Activated T-helper 1 cell treated with Interleukin-2 at 50 U/mL for 16 hours (primary cell): ENCODE measurements at regions not wholly inside any gene's neighbourhood (a gene's known extent, or its start where the extent isn't known, plus 50 kb on each side); places are given as distances from the start of the nearest gene placed in this dataset.

Experiments used
- DNase-seq: peaks from one replicate; pipeline ENCODE4 v3.0.0-alpha.2; 2020; ENCODE audit warnings: low read depth

DNA sequence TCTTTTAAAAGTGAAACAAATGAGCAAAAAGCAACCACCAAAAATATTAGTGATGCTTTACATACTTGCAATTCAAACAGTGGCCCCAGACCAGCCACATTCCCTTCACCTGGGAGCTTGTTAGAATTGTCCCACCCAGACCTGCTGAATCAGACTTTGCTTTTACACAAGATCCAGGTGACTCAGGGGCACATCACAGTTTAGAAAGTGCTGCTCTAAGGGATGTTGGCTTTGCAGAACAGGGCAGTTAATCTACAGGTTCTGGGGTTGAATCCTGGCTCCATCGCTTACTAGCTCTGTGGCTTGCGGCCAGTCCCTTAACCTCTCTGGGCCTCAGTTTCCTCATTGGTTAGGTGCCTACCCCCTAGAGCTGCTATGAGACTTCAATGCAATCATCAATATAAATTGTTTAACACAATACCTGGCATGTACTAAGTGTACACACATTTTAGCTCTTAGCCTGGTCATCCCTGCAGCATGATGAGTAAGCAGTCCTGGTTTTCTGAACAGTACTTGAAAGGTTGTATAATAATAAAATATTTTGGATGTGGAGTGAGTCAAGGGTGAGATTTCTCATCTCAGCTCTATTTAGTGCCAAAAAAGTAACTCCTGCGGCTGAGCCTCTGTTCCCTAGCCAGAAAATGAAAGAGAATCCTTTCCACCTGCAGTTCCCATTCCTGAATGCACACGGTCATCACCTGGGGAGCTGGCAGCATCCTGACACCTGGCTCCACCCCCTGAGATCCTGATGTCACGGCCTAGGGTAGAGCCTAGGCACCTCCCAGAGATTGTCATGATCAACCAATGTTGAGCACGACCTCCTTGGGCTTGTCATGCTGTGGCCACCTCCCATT, 162.7 kb downstream of the ANKRD60 start:
- no peak for DNase-seq

DNA sequence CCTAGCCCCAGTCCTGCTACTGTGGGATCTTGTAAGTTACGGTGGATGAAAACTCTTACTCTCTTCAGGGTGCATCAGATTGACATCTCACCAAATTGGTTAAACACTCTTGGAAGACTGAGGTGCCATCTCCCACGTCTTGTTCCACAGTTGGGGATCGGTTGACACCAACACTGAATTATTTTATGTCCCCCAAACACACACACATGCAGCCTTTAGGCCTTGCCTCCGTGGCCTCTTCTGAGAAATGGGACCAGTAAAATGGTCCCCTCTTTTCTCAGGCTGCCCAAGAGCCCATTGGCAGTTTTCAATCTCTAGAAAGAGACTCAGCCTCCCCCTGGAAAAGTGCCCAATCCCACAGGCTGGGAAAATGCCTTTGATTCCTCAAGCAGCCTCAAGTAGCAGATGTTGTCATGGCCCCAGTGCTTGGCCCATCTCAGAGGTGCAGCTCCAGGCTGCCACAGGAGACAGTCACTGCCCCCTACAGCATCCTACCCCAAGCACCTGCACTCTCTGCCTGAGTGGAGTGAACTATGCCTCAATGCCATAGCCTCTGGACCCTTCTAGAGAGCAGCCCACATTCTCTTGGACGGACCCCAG, 163.9 kb downstream of the ANKRD60 start:
- DNase-seq: no peak

GRCh38 chr20:58059260-58059544, 169.3 kb downstream of the ANKRD60 start:
- DNase-seq: no peak

DNA sequence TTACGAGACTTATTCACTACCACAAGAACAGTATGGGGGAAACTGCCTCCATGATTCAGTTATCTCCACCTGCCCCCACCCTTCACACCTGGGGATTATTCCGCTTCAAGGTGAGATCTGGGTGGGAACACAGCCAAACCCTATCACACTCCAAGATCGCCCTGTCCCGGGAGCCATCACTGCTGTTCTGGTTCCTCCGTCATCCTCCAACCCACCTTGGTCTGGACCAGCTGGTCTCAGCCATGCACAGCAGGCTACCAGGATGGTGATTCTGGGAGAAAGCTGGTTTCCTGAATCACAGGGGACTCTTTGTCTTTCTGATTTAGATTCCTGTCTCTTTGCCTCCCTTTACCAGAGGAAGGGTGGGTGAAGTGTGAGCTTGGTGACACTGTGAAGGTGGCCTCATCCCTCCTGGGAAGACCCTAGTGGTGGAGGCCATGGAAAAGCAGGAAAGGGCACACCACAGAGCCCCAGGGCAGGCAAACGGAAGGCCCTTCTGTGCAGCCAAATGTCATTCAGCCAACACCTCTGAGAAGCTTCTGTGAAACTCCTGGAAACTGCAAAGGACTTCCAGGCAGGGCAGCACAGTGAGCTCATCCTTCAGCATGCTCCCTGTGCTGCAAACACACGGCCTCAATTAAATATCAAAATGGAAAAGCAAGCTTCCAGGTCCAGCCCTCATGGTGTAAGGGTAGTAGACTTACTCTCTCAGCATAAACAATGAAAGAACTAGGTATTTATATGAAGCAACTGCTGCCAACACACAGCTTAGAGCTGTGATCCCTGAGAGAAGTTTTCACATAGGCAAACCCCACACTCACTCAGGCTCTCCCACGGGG, 169.8 kb downstream of the ANKRD60 start:
- no peak for DNase-seq

DNA sequence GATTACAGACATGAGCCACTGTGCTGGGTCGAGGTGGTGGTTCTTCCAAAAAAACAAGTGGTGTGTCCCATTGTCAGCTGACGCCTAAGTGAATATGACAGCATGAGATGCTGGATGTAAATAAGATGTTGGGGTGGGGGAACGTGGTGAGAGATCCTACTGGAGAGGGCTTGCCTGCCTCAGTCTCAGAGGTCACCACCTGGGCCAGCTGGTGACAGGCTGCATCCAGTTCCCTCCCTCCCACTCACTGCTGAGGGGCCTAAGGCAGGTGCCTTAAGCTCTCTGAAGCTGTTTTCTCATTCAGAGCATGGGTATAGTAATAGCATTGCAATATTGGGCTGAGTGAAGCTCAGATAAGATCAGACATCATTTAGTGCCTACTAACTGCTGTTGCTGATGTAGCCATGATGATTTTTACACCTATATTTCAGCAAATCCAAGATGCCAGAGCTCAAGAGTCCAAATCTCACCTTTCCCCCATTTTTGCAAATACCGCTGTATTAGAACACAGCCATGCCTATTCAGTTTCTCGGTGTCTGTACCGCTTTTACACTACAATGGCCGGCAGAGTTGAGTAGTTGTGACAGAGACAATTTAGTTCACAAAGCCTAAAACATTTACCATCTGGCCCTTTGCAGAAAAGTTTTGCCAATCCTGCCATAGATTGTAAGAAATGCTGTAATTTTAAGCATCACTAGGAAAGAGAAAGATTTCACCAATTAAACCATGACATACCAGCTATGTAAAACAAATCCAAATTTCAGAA, 171.3 kb downstream of the ANKRD60 start:
- no peak for DNase-seq

DNA sequence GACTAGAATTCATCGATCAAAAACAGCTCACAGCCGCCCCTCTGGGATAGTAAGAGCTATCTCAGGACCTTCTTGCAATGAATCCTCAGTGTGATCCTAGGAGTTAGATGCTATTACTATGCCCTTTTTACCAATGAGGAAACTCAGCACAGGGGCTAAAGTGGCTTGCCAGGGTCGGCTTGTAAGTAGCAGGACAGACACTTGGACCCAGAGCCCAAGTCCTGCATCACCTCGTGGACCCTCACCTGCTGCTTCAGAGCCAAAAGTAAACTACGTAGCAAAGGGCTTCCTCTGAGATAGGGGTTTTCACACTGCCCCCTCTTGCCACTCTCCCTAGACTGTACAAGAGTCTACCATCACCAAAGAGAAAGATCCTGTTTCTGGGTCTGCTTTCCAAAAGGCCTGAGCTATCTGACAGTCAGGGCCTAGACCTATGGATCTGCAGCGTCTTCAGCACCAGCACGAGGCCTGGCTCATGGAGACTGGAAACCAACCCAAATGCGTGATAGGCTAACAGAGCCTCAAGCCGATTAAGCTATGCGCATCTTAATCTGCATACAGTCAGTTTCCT, 172.3 kb downstream of the ANKRD60 start:
- no peak for DNase-seq

- no peak for DNase-seq
Observed at GRCh38 chr20:58054780-58055373, 173.6 kb downstream of the ANKRD60 start.

DNA sequence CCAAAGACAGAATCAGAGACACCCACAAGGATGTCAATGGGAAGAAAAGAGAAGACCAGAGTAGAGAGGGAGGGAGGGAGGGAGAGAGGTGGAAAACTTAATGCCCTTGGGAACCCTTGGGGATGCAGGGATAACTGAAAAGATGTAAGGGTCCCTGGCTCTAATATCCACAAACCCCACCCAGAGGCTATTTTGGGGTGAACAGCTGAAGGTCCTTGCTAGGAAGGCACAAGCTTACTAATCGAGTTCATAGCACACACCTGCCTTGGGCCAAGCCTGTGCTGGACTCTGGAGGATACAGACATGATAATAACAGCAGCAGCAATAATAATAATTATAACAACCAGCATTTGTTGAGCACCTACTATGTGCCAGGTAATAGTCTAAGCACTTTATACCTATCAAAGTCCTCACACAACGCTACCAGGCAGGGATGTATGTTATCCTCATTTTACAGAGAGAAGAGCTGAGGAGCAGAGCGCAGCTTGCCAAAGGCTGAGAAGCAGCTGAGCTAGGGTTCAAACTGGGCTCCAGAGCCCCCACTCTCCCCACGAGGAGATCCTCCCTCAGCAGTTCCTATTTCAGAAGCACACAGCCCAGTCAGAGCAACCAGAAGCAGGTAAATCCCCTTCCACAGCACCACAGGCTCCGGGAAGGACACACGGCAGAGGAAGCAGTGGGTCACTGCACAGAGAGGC, 174.2 kb downstream of the ANKRD60 start:
- DNase-seq: no peak

DNA sequence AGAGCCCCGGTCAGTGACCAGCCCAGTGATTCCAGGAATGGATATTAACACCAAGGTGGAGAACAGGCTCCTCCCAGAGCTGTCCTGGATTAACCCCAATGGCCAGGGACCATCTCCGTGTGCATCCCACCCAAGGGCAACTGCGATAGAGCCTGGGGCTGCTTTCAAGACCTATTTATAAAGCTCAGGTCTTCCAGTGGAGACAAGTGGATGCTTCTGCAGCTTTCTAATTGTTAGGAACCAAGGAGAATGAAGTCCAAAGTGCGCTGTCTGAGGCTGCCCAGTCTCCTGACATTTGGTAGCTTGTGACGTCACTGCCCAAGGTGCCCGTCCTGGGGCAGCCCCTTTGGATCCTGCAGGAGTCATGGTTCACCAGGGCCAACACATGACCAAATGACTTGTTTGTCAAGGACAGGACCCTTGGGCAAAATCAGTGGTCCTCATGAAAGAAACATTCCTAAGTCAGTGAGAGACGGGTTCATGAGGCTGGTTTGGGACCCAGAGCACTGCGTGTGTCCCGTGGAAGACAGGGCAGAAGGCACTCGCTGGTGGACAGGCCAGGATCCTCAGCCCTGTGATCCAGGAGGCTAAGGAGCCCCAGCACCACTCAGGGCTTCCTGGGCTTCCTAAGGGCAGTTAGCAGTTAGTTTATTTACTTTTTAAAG, 174.9 kb downstream of the ANKRD60 start:
- no peak for DNase-seq

- no peak for DNase-seq
Observed at GRCh38 chr20:58051367-58051766, 177.1 kb downstream of the ANKRD60 start.

GRCh38 chr20:58048096-58048702, 180.3 kb downstream of the ANKRD60 start:
- no peak for DNase-seq

- no peak for DNase-seq
Observed at GRCh38 chr20:58046311-58046710, 182.1 kb downstream of the ANKRD60 start.

GRCh38 chr20:58045579-58045978, 182.9 kb downstream of the ANKRD60 start:
- no peak for DNase-seq

GRCh38 chr20:58044931-58045555, 183.4 kb downstream of the ANKRD60 start:
- no peak for DNase-seq

DNA sequence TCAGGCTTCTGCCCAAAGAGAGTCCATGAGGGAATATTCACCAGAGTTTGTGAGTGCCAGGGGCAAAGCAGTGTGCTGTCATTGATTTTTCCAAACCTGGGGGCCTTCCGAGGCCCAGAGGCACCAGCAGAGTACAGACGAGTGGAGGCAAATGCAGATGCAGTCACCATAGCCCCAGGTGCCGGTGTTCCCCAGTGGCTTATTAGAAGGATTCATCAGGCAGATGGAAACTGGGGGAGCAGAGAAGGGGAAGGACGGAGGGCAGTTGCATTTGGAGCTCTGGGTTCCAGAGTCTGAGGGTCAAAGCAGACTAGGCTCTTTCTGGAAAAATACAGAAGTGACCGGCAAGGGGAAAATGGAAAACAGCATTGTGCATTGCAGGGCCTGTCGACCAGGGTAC, 184.2 kb downstream of the ANKRD60 start:
- no peak for DNase-seq

DNA sequence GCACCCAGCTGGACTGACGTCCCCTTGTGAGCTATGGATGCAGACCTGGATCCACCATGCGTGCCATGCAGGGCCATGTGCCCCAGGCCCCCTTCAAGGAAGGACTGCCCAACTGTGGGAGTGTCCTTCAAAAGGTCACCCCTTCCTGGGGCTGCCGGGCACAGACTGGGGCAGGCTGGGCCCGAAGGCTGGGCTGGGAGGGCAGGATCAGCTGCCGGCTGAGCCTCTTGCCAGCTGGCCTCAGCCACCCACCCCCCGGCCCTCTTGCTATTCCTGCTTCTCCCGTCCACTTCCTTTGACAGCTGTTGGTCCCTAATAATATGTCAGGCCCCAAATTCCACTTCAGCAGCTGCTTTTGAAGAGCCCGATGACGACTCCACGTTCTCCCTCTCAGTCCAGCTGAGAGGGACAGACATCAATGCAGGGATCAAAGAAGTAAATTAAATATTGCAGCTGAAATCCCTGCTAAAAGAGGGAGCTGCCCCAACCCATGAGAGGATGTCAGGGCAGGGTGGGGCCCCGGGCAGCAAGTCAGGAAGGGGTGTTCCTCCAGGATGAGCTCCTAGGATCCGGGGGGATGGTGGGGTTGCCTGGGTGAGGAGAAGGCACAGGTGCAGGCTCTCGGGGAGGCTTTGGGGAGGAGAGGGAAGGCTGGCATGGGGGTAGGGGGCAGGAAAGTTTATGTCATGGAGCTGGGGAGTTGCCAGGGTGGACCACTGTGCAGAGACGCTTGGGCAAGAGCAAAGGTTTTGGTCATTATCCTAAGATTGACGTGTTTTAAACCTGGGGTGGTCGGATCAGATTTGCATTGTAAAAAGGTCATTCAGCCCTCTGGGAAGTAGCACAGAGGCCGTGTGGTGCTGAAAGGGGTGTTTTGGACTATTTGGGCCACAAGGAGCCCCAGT, 185.0 kb downstream of the ANKRD60 start:
- DNase-seq: no peak

- DNase-seq: no peak
Observed at GRCh38 chr20:58042591-58042990, 185.9 kb downstream of the ANKRD60 start.
